ENCODE measurements at regions not wholly inside any gene's neighbourhood (a gene's known extent, or its start where the extent isn't known, plus 50 kb on each side); places are given as distances from the start of the nearest gene placed in this dataset.

GRCh38 chr4:181688432-181688831 lies 554.8 kb upstream of the TENM3 start:
- no peak for DNase-seq (ENCODE audit: low read depth, low spot score)
- ChIA-PET SMC1A (ENCODE audit: uncharacterized antibody, unreplicated experiment) (no interaction called here), RAD21 (ENCODE audit: unreplicated experiment) (no interaction called here), POLR2A (no interaction called here), CTCF (no interaction called here)
- ATAC-seq: no peak
- no peaks in the 10 kb centered on the region for H3K27me3 ChIP-seq (replicated peaks in 1 of 2; ENCODE audit: control insufficient read depth in 2 of 2, insufficient read depth in 2 of 2, low read length in 1 of 2)
- no peak overlapping the region for H3K27ac ChIP-seq (ENCODE audit: control insufficient read depth, insufficient read depth)
- H3K4me2 ChIP-seq (ENCODE audit: control insufficient read depth, insufficient read depth): no peak overlapping the region
- in situ Hi-C loops (cut with MboI): no loop called here
- 2% methylated on average over 3 of the region's 3 CpGs for WGBS (ENCODE audit: insufficient coverage, insufficient replicate concordance, low lambda C conversion rate, missing lambda C conversion rate)
- H2AFZ ChIP-seq (ENCODE audit: control insufficient read depth, low read depth, low read length): no peak overlapping the region
- intact Hi-C loops (cut with micrococcal nuclease; ENCODE audit: unreplicated experiment): no loop called here
- BruUV-seq (replicated peaks): no TSS peak
- no peaks in the 10 kb centered on the region for H3K4me1 ChIP-seq (ENCODE audit: control insufficient read depth, insufficient read depth, low read length)
- no peak overlapping the region for H3K4me3 ChIP-seq
- H3K9ac ChIP-seq (ENCODE audit: control insufficient read depth, insufficient read depth, low read length): no peak overlapping the region
- H3K79me2 ChIP-seq (ENCODE audit: control insufficient read depth, insufficient read depth, low read length): no peaks in the 10 kb centered on the region
- TF ChIP-seq SMC3 (IDR thresholded peaks at IDR 0.05; ENCODE audit: borderline replicate concordance, low read length): no peak
- no peak for TF ChIP-seq ZNF384 (IDR thresholded peaks at IDR 0.05; ENCODE audit: borderline replicate concordance, low read depth, low read length)
- TF ChIP-seq MXI1 (IDR thresholded peaks at IDR 0.05; ENCODE audit: low read depth, low read length): no peak
- no peak for TF ChIP-seq CHD1 (IDR thresholded peaks at IDR 0.05; ENCODE audit: low read depth, low read length)
- TF ChIP-seq JUND (IDR thresholded peaks at IDR 0.05; ENCODE audit: low read depth, low read length): no peak
- H3K9me3 ChIP-seq (replicated peaks; ENCODE audit: control insufficient read depth, insufficient read depth, low read length): no peaks in the 10 kb centered on the region
- no peak for FAIRE-seq
- H3K36me3 ChIP-seq (ENCODE audit: control insufficient read depth in 2 of 2, insufficient read depth in 2 of 2, low read length in 1 of 2): no peaks in the 10 kb centered on the region
- H4K20me1 ChIP-seq (ENCODE audit: control insufficient read depth, insufficient read depth): no peaks in the 10 kb centered on the region

DNA sequence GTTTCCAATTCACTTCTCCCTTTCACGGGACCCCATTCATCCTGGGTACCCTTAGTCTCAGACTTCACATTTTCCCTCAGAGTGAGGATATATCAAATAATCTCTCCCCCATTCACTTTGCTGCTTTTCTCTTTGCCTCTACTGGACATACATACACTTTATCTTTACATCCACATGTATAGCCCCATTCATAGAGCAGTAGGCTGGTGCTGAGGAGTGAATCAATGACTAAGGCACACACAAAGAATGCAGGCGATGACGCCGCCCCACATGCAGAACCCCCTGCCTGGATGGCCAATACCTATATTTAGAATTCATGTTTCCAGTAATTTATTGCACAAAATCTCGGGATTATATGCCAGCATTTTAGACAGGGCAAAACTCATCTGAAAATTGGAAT lies 554.3 kb upstream of the TENM3 start:
- in situ Hi-C loops (cut with MboI) (no loop called here), intact Hi-C loops (cut with micrococcal nuclease; ENCODE audit: unreplicated experiment) (no loop called here)
- Histone ChIP-seq H3K4me2 (ENCODE audit: control insufficient read depth, insufficient read depth) (no peak overlapping the region), H2AFZ (ENCODE audit: control insufficient read depth, low read depth, low read length) (no peak overlapping the region), H3K4me1 (ENCODE audit: control insufficient read depth, insufficient read depth, low read length) (no peaks in the 10 kb centered on the region), H3K9me3 (replicated peaks; ENCODE audit: control insufficient read depth, insufficient read depth, low read length) (no peaks in the 10 kb centered on the region), H3K36me3 (ENCODE audit: control insufficient read depth in 2 of 2, insufficient read depth in 2 of 2, low read length in 1 of 2) (no peaks in the 10 kb centered on the region), H4K20me1 (ENCODE audit: control insufficient read depth, insufficient read depth) (no peaks in the 10 kb centered on the region), H3K27me3 (replicated peaks in 1 of 2; ENCODE audit: control insufficient read depth in 2 of 2, insufficient read depth in 2 of 2, low read length in 1 of 2) (no peaks in the 10 kb centered on the region), H3K9ac (ENCODE audit: control insufficient read depth, insufficient read depth, low read length) (no peak overlapping the region), H3K4me3 (no peak overlapping the region), H3K27ac (ENCODE audit: control insufficient read depth, insufficient read depth) (no peak overlapping the region), H3K79me2 (ENCODE audit: control insufficient read depth, insufficient read depth, low read length) (no peaks in the 10 kb centered on the region)
- DNase-seq (ENCODE audit: low read depth, low spot score) (no peak), ATAC-seq (no peak), FAIRE-seq (no peak)
- ChIA-PET CTCF (no interaction called here), SMC1A (ENCODE audit: uncharacterized antibody, unreplicated experiment) (no interaction called here), POLR2A (no interaction called here), RAD21 (ENCODE audit: unreplicated experiment) (no interaction called here)
- no TSS peak for BruUV-seq (replicated peaks)
- 16% methylated on average over 5 of the region's 5 CpGs for WGBS (ENCODE audit: insufficient coverage, insufficient replicate concordance, low lambda C conversion rate, missing lambda C conversion rate)
- no peak for TF ChIP-seq SMAD5 (IDR thresholded peaks at IDR 0.05; ENCODE audit: low read depth)
- TF ChIP-seq PML (IDR thresholded peaks at IDR 0.05; ENCODE audit: low read length): no peak

All from GM12878 (cell line).